GM13976 (cell line): ENCODE measurements at regions not wholly inside any gene's neighbourhood (a gene's known extent, or its start where the extent isn't known, plus 50 kb on each side); places are given as distances from the start of the nearest gene placed in this dataset.

Experiments
- DNase-seq: peaks from one replicate; pipeline ENCODE4 v3.0.0; 2012; ENCODE audit warnings: low spot score
- in situ Hi-C: fragments of 300-500 bp; cut with MboI; formaldehyde crosslinking; loops from one replicate; pipeline ENCODE4 v1.12.0; 2022; ENCODE audit warnings: low sequenced_read_pairs, mixed read lengths, inconsistent platforms; ENCODE audit not compliant: unreplicated experiment
- TF ChIP-seq, protein P1 (sequence below): IDR thresholded peaks from 2 replicates; pipeline ENCODE4 v1.5.1; 2012; ENCODE audit warnings: borderline replicate concordance, mild to moderate bottlenecking; ENCODE audit not compliant: insufficient read depth; ENCODE audit errors: extremely low read depth, missing control alignments, control extremely low read depth

DNA sequence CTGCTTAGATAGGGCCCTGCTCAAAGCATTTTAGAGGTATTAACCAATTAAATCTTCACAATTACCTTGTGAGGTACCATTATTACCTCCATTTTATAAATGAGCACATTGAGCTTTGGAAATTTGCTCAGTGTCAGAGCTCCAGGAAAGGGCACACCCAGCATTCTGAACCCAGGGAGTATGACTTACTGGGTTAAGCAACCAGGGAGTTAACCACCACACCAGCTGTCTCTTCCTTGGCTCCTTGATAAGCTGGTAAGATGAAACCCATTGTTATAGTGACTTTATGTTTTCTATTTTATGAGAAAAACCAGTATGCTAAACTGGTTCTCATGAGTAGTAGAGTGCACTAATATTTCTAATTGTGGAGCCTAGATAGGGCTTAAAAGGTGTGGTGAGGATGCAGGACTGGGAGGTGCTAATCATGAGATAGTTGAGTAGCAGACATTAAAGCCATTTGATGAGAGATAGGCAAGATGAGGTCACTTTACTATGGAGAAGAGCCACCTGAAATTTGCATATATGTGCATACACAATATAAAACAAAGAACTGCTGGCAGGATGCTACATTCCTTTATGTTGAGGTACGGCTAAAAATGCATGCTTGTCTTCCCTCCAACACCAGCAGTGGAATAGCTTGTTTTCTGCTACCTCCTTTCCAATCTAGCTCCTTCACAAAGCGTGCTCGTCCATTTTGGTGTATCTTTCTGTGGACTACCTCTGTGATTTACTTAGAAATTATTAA, 556.1 kb downstream of the SPRY1 start:
- in situ Hi-C loops = no loop called here
- DNase-seq = no peak
- TF ChIP-seq, protein P1, sequence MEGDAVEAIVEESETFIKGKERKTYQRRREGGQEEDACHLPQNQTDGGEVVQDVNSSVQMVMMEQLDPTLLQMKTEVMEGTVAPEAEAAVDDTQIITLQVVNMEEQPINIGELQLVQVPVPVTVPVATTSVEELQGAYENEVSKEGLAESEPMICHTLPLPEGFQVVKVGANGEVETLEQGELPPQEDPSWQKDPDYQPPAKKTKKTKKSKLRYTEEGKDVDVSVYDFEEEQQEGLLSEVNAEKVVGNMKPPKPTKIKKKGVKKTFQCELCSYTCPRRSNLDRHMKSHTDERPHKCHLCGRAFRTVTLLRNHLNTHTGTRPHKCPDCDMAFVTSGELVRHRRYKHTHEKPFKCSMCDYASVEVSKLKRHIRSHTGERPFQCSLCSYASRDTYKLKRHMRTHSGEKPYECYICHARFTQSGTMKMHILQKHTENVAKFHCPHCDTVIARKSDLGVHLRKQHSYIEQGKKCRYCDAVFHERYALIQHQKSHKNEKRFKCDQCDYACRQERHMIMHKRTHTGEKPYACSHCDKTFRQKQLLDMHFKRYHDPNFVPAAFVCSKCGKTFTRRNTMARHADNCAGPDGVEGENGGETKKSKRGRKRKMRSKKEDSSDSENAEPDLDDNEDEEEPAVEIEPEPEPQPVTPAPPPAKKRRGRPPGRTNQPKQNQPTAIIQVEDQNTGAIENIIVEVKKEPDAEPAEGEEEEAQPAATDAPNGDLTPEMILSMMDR = no peak

DNA sequence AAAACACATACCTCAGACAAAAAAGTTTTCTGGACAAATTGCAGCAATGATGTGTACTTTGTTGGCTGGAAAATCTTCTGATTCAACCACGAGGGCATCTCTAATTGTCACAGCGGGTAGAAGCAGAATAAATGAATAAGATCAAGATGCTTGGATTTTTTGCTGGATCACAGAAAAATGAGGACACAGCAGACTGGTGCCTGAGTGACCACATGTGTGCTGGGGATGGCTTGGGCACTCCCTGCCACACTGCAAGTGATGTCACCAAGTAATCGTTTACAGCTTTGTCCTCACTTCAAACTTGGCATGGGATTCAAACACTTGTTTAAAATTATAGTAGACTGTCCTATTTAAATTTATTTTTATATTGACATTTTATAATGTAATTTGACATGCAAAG, 557.0 kb downstream of the SPRY1 start:
- TF ChIP-seq, protein P1 = no peak
- in situ Hi-C loops = no loop called here
- no peak for DNase-seq

DNA sequence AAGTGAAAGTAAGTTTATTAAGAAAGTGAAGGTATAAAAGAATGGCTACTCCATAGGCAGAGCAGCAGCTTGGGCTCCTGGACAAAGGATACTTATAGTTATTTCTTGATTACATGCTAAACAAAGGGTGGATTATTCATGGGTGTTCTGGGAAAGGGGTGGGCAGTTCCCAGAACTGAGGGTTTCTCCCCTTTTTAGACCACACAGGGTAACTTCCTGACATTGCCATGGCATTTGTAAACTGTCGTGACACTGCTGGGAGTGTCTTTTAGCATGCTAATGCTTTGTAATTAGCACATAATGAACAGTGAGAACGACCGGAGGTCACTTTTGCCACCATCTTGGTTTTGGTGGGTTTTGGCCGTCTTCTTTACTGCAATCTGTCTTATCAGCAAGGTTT, 557.6 kb downstream of the SPRY1 start:
- DNase-seq = no peak
- TF ChIP-seq, protein P1 = no peak
- in situ Hi-C loops = no loop called here

DNA sequence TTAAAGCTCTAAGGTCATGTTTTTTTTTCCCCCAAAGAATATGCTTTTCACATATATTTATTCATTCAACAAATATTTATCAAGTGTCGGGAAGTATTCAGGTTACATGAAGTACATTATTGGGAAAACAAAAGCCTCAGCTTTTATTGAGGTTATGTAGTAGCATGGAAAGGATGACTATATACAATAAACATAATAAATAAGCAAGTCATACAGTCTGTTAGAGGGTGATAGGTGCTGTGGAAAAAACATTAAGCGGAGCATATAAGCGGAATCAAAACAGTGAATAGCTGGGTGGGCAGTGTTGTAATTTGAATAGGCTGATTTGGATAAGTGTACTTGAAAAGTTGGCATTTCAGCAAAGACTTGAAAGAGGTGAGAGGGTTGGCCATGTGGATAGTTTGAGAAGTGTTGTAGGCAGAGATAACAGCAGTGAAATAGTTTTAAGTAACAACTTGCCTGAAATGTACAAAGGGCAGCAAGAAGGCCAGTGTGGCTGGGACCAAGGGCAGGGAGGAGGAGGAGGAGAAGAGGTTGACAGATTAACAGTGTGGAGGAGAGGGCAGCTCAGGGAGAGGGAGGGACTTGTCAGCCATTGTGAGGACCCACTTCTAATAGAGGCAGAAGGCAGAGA, 558.7 kb downstream of the SPRY1 start:
- DNase-seq = no peak
- in situ Hi-C loops = no loop called here
- TF ChIP-seq, protein P1 = no peak

DNA sequence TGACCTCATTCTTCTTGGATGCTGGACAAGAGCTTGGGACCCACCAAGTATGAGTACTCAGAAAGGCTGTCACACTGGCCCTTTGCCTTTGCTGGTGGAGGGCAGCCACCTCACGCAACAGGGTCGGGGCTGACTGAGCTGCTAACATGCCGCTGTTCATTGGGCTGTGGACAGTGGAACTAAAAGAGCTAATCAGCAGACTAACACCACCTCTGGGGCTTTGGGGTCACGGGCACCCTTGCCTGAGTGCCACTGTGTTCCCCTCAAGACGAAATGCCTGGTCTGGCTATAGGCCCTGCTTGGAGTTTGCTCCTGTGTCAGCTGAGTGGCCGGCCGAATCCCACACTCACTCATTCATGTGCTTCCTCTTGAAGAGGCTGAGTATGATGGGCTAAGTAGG, 559.6 kb downstream of the SPRY1 start:
- no peak for DNase-seq
- in situ Hi-C loops = no loop called here
- TF ChIP-seq, protein P1 = no peak

DNA sequence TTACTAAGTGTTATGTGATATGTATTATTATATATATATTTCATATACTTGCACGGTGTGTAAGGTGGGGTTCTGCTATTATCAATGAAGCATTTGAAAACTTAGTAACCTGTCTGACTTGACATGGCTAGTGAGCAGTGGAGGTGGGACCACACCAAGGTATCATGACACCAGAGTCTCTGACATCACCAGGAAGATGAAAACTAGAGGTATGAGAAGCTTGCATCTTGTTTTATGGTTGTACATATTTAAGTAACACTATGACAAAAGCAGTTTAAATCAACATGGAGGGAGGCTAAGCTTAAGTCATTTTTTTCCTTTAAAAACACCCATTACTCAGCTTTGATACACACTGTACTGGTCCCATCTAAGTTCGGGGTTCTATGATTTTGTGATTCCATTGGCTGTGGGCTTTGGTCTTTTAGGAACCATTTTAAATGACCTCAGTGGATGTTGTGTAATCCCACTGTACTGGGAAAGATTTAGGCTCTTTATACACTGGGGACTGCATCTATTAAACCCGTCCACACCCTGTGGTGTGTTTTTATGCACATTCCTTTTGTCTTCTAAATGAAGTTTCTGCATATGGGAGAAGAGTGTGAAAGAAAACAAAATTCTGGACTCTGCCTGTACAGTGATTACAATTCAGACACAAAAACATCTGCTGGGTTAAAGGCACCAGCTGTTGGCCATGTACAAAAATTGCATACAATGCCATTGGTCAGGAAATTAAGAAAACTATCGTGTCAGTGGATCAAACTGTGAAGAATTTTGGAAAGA, 570.6 kb downstream of the SPRY1 start:
- no peak for DNase-seq
- TF ChIP-seq, protein P1 = no peak
- in situ Hi-C loops = no loop called here
